SHP77 (cell line): ENCODE measurements at regions not wholly inside any gene's neighbourhood (a gene's known extent, or its start where the extent isn't known, plus 50 kb on each side); places are given as distances from the start of the nearest gene placed in this dataset.

Source experiments
- DNase-seq, 2 experiments: peaks; one replicate each; lab custom pipeline; 2025; lab: John Stamatoyannopoulos, UW

DNA sequence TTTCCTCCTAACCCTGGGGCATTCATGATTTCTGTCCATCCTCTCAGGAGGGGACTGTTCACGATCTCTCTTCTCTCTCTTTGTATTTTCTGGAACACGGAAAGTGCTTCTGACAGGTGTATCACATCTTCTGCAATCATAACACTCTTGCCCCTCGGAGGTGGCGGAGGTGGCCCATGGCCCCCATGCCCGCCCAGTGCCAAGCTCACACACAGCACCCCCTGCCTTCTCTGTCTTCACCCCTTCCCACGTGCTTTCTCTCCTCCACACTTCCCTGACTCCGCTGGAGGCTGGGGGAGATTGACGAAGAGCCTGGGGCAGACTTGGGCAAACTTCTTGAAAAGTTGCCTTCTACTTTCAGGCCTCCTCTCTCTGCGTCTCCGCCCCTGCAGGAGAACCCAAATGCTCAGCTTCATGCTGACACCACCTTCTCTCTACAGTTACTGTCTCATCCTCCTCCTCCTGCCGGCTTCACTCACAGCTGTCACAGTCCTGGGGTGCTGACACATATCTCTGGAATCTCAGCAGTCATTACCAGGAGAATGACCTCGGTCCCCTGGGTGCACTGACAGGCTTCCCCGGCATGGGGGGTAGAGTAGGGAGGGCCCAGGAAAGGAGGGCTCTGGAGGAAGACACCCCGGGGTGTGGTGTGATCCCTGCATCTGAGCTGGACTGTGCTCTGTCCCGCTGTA is 127.1 kb downstream of the ENGASE start:
- DNase-seq: no peak

DNA sequence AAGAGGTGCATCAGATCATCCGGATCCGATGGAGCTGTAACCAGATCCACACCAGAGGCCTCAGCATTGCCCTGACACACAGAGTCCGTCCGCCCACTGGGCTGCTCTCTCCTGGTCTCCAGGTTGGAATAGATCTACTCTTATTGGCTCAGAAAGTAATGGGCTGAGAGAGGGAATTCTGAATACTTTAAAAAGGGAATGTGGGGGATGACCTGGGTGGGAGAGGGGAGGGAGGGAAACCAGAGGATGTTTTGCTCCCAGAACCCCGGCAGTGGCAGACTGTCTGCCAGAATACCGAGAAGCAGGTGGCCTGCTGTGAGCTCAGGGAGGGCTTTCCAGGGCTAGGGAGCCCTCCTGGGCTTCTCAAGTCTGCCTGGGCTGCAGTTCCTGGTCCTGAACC is 126.5 kb downstream of the ENGASE start:
- no peak for DNase-seq

DNA sequence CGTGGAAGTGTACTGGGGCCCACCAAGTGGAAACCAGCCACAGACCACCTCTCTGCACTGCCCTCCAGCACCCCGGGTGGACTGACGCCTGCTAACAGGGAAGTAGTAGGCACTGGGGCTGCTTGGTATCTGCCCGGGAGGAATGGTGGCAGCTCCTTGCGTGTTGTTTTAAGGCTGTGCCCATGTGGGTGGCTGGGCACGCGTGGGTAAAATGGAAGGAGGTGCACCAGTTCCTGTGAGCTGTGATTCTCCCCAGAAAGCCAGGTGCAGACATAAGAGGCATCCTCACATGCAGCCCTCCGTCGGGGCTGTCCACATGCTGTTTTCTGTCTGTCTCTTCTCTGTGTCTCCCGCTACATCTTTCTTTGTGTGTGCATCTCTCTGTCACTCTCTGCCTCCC is 122.3 kb downstream of the ENGASE start:
- DNase-seq: no peak

DNA sequence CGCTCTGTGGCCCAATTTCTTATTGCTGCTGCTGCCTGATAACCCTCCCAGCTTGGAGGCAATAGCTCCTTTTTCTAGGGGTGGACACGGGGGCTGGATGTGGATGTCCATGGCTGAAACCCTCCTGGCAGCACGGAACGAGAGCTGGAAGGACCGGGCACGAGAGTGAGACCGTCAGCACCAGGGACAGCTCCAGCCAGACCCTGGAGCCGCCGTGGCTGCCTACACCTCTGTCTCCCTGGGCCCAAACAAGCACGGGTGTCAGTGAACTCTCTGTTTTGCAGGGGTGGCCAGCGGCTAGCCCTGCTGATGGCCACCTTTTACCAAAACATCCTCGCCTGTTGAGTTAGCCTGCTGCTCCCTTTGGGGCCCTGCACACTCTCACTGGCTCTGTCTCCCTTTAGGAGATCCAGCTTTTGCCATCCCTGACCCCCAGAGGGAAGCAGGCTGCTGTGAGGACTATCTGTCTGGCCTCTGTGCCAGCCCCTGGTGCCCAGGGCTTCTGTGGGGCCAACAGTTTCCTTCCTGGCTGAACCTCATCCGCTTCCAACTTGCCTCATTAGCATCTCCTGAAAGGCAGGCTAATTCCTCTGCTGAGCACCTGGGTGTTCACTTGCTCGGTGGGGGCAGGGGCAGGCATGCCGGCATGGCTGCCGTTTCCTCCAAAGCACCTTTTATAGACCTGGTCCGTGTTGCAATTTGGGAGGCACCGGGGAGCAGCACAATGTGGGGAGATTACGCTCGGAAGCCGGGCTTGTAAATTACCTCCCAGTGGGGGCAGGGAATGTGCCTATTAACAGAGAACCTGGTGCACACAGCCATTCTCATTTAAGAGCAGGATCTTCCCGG is 118.1 kb downstream of the ENGASE start:
- DNase-seq: no peak

DNA sequence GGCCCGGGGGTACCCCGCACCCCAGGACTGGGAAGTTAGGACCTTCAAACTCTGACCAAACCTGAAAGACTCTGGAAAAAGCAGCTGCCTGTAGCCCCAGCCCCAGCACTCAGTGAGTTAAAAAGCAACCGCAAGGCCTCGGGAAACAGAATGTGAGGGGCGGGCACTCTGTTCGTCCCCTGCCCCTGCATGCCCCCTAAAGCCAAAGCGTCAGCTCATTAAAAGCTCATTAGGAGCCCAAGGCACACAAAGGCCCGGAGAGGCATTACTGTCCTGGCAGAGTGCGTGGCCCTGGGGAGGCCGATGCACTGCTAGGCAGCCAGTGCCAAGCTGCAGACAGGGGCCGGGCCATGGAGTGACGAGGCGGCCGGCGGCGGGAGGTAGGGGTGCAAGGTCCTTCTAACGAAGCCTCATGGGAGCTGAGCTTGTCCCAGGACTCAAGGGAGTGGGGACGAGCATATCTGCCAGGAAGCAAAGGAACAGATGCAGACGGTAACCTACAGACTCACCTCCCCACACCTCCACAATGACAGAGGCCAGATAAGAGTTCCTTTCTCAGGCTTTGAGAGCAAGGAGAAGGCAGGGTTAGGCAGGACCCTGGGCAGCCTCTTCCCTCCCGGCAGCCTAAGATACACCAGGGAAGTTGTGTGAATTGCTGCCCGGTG is 116.8 kb downstream of the ENGASE start:
- no peak for DNase-seq

DNA sequence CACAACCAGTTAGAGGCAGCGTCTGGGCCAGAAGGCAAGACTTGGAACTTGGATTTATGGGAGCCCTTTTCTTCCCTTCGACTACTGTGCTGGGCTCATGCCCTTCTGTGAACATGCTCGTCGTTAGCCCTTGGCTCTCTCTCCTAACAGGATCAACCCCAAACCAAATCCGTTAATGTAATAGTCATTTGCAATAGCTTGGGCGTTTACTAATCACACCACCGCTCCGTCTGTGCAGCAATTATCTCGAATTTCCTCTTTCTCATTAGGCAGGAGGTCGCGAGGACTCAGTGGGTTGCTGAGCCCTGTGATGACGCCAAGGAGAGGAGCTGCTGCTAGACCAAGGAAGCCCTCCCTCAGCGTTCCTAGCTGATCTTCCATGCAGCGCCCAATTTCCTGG is 114.7 kb downstream of the ENGASE start:
- DNase-seq: no peak

DNA sequence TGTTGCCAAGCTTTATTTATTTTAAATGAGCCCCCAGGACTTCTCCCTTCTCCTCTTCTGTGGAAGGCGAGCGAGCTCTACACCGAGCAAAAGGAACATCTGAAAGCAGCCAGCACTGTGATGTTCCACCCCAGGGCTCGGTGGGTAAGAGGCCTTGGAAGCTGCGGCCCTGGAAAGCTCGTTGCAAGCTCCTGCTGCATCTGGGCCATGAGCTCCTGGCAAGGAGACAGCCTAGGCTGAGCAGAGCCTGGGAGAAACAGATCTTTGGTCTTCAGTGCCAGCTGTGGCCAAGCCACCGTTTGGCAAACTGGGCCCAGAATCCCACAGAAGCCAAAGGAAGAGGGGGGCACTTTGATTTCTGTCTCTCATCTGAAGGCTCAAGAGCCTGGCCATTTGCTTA is 114.1 kb downstream of the ENGASE start:
- no peak for DNase-seq

DNA sequence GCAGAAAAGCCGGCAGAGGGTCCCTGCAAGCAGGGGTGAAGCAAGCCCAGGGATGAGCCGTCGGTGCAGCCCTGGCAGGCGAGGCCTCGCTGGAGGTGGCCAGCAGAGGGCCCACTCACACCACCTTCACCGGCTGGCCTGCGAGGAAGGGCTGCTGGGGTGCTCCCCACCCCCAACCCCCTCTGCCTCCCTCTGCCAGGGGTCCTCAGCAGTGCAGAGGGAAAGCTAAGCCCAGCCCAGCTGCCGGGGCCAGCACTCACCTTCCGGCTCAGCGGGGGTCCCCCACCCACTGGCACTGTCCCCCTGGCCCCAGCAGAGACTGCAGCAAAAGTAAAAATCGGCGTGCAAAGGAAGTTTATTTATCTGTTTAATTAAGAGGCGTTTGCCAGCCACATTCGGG is 113.4 kb downstream of the ENGASE start:
- DNase-seq: no peak

DNA sequence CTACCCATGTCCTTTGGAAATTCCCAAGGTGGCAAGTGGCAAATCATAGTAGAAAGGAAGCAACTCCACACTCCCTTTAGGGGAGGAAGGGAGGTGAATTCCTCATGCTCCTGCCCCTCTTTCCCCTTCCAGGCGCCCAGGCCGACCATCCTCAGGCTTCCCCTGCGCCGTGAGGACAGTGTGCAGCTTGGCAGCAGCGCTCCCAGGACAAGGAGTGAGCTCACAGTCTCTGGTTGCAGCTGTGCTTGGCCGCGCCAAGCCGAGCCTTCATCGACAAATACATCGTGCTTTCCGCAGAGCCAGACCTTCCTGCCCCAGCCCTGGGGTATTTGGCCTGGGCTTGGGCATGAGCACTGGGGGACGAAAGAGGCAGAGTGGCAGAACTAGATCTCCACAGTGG is 112.6 kb downstream of the ENGASE start:
- DNase-seq: no peak

DNA sequence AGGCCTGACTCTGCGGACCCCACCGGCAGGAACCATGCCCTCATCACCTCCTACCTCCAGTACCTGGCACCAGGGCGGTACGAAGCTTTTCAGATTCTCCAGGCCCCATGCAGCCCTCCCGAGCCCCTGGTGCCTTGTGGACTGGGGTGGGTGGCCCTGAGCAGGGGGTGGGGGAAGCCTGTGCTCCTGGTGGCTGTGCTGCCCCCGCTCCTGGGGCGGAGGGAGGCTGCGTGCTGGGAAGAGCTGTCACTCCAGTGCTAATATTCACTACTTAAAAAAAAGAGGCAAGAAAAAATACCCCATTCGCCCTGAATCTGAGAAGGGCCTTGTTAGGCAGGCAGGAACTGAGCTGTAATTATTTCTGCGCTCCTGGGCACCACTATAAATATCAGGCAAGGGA is 111.8 kb downstream of the ENGASE start:
- DNase-seq: no peak

DNA sequence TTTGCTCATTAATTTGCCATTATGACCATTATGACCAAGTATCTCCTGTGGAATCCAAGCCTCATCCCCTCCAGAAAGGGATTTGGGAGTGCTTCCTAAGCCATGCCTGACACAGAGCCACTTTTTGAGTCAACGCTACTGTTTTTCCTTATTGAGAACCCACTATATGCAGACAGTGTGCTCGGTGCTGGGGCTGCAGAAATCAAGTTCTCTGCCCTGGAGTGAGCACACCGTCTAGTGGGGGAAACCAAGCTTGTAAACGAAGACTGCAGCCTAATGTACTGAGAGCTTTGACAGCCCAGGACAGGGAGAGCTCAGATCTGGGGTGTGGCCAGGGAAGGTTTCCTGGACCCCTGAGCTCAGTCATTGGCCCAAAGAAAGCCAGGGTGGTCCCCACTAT is 111.0 kb downstream of the ENGASE start:
- no peak for DNase-seq

DNA sequence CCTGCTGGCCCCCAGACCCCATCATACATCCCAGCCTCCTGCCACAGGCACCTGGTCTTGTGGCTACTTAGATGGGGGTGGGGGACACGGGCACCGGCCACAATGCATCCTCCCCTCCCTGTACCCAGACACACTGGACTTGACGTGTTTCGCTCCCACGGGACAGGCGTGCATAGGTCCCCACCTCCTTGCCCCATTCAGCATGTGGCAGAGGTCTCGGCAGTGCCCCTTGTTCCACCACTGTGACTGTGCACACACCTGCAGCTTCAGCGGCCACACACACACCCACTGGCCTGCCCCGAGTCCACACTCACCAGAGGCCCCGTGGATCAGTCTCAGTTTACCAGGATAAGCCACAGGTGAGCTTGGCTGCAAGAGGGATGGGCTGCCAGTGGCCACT is 109.6 kb downstream of the ENGASE start:
- DNase-seq: no peak

DNA sequence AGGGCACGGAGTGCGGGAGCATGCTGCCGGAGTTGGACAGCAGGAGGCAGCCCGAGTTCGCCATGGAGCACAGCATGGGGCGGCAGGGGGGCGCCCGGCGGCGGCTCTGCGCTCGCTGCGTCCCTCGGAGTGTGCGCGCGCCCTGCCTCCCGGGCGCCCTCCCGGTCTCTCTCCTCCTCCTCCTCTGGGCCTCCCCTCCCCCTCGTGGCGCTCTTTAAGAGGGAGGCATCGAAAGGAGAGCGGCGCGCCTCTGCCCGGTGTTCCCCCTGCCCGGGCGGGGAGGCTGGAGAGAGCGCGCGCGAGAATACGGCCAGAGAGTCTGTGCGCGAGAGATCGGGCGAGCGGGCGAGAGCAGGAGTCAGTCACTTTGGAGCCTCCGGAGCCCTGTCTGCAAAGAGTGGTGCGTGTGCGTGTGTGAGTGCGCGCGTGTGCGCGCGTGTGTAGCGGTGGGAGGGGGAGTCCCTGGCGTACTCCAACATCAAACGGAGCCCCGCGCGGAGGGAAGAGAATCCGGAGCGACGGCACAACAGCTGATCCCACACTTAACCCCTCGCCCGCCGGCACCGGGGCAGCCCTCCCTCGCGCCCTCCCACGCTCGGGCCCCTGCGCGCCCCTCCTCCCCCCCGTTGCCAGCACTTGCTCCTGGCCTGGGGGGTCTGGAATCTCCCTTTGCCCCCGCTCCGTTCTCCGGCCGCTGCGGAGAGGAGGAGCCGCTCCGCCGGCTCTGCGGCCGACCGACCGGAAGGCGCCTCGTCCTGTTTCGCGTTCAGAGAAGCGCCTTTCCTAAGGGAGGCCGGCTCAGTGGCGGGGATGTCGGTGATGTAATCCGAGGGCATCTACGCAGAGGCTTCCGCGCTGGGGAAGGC is 108.9 kb downstream of the ENGASE start:
- no peak for DNase-seq

DNA sequence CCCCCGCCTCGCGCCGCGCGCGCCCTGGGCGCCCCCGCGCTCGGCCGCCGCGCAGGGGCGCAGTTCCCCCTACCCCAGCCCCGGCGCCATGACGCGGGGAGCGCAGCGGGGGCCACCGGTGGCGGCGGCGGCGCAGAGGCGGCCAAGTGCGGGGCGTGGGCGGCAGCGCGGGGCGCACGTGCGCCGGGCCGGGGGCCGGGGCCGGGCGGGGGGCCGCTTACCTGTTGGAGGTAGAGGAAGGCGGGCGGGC is 108.3 kb downstream of the ENGASE start:
- DNase-seq: no peak

DNA sequence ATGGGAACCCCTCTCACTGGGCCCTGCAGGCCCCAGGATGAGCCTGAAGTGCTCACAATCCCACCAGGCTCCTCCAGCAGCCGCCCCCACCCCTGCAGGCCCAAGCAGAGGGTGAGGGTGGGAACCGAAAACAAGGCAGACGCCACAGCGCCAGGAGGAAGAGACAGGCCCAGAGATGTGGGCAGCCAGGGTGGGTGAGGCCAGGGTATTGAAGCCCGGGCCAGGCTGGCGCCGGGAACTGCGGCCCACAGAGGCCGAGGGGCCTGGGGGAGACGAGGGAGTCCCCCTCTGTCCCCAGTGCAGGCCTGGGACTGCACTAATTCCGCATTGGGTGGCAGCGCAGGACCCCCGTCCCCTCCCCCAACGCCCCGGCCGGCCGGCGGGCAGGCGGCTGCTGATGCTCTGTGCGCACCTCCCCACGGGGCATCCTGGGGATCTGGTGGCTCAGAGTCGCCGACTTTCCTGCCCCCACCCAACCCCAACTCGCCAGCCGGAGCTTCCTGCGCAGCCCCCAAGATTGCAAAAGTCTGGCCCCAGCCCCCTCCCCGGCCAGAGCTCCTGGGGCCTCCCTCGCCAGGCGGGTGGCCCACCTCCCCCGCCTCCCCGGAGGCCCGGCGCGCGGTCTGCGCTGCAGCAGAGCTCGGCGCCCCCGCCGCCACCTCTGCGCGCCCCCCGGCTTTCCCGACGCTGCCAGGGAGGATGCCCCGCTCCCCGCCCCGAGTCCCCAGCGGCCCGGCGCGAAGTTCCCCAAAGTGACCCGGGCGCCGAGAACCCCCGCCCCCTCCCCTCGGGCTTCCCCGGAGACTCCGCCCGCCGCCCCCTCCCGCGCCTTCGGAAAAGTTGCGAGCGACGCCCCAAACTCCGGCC is 107.8 kb downstream of the ENGASE start:
- DNase-seq: no peak

DNA sequence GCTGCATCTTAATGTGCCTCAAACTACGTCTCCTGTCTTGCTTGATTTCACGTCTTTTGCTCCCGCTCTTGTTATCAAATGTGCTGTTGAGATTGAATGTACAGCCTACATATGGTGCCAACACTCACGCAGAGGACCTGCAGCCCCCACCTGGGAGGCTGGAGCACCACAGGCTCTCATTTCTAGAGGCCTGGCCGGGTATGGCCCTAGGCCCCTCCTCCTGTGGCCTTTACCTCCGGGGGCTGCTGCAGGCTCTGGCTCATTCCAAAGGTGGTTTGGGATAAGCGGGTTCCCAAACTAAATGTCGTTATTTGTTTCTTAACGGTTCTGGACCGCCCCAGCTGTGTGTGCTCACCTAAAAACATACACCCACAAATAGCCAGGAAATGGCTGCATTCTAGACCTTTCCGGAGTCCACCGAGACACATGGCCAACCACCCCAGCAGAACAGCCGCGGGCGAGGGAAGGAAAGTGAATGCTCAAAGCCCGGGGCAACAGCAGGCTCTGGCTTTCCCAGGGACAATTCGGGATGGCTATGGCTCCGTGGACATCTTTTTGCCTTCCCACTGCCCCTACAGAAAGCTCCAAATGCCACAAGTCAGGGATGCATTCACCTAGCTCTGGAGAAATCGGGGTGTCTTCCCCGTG is 105.9 kb downstream of the ENGASE start:
- DNase-seq: no peak

DNA sequence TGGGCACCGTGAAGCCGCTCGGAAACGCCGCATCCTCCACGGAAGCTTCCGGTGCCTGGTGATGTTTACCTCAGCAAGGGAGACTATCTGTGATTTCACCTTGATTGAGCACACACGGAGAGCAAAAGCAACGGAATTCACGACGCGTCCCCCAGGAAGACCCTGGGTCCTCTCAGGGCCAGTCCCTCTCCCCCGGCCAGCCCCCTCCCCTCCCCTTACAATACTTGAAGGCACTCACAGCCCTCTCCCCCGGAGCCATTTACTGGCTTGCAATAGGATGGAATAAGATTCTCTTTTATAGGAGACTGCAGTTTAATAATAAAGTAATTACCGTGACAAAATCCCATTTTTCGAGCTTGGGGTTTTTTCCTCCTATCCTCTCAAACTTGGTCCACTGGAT is 104.7 kb downstream of the ENGASE start:
- no peak for DNase-seq

DNA sequence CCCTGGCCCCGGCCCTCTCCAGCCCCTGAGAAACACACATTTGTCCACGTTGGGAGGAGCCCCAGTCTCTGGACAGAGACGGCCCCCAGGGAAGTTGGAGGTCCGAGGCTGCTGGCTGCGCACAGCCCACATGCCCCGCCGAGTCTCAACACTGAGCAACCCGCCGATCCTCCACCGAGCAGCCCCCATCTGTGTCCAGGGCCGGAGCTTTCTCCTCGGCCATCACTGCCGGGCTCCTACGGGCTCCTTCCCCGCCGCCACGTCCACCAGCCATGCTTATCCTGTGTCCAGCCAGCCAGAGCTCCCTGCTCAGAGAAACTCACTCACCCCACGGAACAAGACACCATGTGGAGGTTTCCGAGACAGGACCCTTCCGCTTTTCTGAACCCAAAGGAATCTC is 103.3 kb downstream of the ENGASE start:
- no peak for DNase-seq

DNA sequence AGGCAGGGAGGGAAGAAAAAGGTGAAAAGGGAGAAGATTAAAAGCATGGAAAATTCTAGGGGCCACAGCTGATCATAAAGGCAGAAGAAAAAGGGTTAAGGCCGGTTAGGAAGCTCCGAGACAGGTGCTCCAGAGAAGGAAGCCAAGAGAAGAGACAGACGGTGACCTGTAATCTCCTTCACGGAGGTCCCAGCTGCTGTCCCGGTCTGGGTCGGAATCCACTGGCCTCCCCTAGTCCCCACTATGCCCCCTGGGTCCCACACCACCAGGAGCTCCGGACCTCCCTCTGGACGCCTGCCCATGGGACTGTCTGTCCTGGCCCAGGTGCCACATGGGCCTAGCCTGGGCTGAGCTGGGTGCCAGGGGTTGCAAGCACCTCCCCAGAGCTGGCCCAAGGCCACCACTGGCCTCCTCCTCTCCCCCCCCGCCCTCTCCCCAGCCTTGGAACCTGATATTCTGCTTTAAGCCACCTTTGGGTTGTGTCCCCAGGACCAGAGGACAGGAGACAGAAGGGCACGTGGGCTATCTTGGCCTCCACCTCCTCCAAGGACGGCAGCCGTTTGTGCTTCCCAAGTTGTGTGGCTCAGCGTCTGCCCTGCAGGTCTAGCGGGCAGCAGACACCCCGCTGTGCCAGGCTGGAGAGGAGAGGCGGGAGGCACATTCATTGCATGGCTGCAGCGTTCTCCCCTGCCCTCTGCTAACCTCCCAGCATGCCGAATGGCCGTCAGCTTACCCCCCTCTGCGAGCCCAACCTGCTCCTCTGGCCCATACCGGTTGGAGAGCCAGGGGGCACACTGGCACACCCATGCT is 102.4 kb downstream of the ENGASE start:
- DNase-seq: no peak
